ENCODE measurements at regions not wholly inside any gene's neighbourhood (a gene's known extent, or its start where the extent isn't known, plus 50 kb on each side); places are given as distances from the start of the nearest gene placed in this dataset.

DNA sequence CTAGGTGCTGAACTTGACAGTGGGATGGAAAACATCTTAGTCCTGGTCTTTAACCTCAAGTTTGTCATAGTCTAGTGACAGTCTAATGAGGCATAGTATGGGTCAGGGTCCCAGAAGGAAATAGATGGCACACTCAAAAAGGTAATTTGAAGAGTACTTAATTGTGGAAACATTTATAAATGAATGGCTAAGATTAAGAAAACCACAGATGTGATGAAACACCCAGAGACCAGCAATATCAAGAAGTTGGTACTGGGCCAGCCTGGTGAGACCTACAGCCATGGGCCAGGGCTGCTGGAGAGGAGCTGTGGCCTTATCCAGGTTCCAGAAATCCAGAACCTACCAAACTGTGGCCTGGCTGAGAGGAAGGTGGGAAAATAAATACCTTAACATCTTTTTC, 93.5 kb upstream of the ATG10 start:
- TF ChIP-seq POLR2A (IDR thresholded peaks at IDR 0.05) (no peak), POLR2AphosphoS5 (IDR thresholded peaks at IDR 0.05) (no peak)
- TF ChIP-seq, protein P1, sequence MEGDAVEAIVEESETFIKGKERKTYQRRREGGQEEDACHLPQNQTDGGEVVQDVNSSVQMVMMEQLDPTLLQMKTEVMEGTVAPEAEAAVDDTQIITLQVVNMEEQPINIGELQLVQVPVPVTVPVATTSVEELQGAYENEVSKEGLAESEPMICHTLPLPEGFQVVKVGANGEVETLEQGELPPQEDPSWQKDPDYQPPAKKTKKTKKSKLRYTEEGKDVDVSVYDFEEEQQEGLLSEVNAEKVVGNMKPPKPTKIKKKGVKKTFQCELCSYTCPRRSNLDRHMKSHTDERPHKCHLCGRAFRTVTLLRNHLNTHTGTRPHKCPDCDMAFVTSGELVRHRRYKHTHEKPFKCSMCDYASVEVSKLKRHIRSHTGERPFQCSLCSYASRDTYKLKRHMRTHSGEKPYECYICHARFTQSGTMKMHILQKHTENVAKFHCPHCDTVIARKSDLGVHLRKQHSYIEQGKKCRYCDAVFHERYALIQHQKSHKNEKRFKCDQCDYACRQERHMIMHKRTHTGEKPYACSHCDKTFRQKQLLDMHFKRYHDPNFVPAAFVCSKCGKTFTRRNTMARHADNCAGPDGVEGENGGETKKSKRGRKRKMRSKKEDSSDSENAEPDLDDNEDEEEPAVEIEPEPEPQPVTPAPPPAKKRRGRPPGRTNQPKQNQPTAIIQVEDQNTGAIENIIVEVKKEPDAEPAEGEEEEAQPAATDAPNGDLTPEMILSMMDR (IDR thresholded peaks at IDR 0.05) = no peak
